Mesenteric fat pad (tissue), 1 donor: ENCODE measurements at regions not wholly inside any gene's neighbourhood (a gene's known extent, or its start where the extent isn't known, plus 50 kb on each side); places are given as distances from the start of the nearest gene placed in this dataset.
A peak's percentile ranks its signal among the peaks of the same experiment; 100 is the strongest.

Source experiments
- DNase-seq: peaks from one replicate; pipeline ENCODE4 v3.0.0-alpha.2; 2020; ENCODE audit warnings: low spot score
- donor health status: DM: yes; HTN: yes; CAD: no.

GRCh38 chr9:120338340-120338739, 241.6 kb downstream of the CDK5RAP2 start:
- DNase-seq = no peak

DNA sequence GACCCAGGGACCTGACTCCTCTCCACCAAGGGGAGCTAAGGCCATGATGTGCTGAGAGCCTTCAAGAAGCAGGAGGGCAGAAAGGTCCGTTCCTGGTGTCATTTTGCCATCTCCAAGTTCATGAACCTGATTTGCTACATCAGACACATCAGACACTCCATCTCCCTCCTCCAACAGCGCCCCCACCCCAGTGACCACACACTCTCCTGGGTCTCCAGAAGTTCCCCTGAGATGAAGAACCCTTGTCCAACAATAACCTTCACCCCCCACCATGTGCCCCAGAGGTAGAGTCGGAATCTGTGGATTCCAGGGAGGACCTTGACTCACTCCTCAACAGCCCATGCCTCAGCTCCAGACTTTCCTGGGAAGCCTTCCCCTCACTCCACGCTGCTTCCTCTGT, 242.8 kb downstream of the CDK5RAP2 start:
- DNase-seq = no peak

DNA sequence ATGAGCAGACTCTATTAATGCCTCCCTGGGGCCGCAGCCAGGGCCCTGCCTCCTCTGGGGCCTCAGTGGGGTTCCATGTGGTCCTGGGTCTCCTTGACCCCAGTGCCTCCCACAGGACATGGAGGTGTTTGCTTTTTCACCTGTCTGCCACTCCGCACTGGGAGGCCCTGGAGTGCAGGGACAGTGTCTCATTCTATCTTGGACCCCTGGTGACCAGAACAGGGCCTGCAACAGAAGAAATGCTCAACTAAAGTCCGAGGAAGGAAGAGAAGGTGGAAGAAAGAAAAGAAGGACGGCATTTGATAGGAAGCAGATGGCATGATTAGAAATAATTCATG, 243.2 kb downstream of the CDK5RAP2 start:
- no peak for DNase-seq

GRCh38 chr9:120336021-120336752, 243.8 kb downstream of the CDK5RAP2 start:
- no peak for DNase-seq

GRCh38 chr9:120331913-120332312, 248.1 kb downstream of the CDK5RAP2 start:
- DNase-seq = no peak

DNA sequence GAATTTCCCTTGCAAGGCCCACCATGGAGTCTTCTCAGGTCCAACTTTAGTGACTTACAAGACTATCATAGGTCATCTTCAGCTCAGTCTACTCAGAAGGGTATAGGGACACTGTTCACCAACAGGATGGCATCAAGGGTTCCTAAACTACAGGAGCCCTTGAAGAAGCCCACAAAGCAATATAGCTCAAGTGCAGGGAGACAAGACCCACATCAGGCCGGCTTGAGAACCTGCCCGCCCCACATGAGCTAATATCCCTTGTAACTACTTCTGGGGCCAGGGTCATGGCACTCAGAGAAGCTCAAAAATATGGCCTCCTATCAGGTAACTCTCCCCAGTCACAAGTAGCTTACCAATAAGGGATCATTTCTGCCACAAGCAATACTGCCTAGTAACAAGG, 249.9 kb downstream of the CDK5RAP2 start:
- no peak for DNase-seq

- no peak for DNase-seq
Measured at GRCh38 chr9:120327322-120327721, 252.6 kb downstream of the CDK5RAP2 start.

DNA sequence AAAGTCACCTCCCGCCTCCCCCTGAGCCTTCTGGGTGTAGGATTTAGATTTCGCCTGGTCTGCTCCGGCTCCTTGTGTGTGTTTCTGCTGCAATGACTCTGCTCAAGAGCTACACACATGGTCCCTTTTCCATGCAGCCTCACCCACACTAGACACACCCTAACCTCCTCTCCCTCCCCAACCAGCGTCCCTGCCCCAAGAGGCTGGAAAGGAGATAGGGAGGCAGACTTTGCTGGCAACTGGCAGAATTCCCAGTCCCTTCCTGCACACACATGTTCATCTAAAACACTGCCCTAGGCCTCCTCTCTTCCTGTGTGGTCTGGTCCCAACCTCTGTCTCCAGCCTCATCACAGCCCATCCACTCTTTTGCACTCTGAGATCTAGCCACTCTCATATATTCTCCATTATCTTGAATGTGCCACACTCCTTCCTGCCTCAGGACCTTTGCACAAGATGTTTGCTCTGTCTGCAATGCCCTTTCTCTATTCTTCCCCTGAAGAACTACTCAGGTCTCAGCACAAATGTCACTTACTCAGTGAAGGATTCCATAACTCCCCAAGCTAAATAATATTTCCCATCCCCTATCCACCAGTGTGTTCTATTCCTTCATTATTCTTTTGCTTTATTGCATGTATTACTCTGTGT, 253.8 kb downstream of the CDK5RAP2 start:
- no peak for DNase-seq

GRCh38 chr9:120324996-120325642, 254.8 kb downstream of the CDK5RAP2 start:
- DNase-seq = no peak

GRCh38 chr9:120324461-120324860, 255.5 kb downstream of the CDK5RAP2 start:
- no peak for DNase-seq

- DNase-seq = no peak
Measured at GRCh38 chr9:120323125-120323524, 256.8 kb downstream of the CDK5RAP2 start.

GRCh38 chr9:120319452-120319851, 260.5 kb downstream of the CDK5RAP2 start:
- no peak for DNase-seq

- no peak for DNase-seq
Measured at GRCh38 chr9:120315154-120315553, 264.8 kb downstream of the CDK5RAP2 start.

DNA sequence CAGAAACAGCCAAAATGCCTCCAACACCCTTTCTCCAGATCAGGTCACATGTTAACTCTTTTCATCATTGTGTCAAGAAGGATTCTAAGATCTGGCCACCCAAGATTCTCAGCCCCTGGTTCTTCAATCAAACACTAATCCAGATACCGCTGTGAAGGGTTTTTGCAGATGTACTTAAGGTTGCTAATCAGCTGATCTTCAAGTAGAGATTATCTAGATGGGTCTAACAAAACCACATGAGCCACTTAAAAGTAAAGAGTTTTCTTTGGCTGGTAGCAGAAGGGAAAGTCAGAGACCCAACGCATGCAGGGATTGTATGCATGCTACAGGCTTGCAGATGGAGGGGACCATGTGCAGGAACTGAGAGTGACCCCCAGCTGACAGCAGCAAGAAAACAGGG, 267.9 kb downstream of the CDK5RAP2 start:
- no peak for DNase-seq

DNA sequence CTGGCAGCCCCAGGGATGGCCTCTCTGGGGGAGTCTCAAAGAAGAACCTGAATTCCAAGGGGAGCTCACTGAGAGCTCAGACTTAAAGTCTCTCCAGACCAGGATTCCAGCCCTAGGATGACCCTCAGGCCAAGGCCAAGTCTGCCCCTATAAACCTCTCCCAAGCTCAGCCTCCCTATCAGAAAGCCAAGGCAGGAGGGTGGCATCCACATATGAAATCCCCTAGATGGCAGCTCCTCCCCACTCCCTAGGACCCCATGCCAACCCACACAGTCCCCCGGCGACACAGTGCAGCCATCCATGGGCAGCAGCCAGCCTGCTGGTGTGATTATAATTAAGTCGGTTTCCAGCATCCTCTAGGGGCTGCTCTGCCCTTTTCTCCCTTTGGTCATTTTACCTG, 269.9 kb downstream of the CDK5RAP2 start:
- no peak for DNase-seq

GRCh38 chr9:120308495-120308894, 271.5 kb downstream of the CDK5RAP2 start:
- DNase-seq = peak; percentile 59

- peak; percentile 55 for DNase-seq
Measured at GRCh38 chr9:120307599-120307998, 272.4 kb downstream of the CDK5RAP2 start.

GRCh38 chr9:120306561-120306960, 273.4 kb downstream of the CDK5RAP2 start:
- peak; percentile 68 for DNase-seq

DNA sequence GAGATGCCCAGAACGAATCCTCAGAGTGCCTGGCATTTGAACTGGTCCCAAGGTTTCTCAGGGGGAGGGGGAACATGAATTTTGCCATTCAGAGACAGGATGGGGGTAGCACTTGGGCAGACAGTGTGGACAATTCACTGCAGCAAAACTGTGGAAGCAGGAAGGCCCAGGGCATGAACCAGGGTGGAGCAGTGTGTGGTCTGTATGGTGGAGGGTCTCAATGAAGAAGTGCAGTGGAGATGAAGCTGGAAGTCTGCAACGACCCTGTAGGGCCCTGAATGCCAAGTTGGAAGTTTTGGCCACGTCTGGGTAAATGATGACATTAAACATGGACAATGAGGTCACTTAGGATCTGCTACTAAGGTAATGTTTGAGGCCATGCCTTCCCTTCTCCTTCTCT, 273.9 kb downstream of the CDK5RAP2 start:
- peak; percentile 49 for DNase-seq

DNA sequence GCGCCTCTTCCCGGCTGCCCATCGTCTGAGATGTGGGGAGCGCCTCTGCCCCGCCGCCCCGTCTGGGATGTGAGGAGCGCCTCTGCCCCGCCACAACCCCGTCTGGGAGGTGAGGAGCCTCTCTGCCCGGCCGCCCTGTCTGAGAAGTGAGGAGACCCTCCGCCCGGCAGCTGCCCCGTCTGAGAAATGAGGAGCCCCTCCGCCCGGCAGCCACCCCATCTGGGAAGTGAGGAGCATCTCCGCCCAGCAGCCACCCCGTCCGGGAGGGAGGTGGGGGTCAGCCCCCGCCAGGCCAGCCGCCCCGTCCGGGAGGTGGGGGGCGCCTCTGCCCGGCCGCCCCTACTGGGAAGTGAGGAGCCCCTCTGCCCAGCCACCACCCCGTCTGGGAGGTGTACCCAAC, 275.1 kb downstream of the CDK5RAP2 start:
- DNase-seq = peak; percentile 33

- DNase-seq = peak; percentile 35
Measured at GRCh38 chr9:120303519-120303918, 276.4 kb downstream of the CDK5RAP2 start.

GRCh38 chr9:120299785-120300184, 280.2 kb downstream of the CDK5RAP2 start:
- no peak for DNase-seq

GRCh38 chr9:120294003-120294402, 286.0 kb downstream of the CDK5RAP2 start:
- DNase-seq = no peak
